H9 (cell line): ENCODE measurements at regions not wholly inside any gene's neighbourhood (a gene's known extent, or its start where the extent isn't known, plus 50 kb on each side); places are given as distances from the start of the nearest gene placed in this dataset.

Source experiments
- DNase-seq: peaks from one replicate; pipeline ENCODE4 v3.0.0-alpha.2; 2017
- H2AFZ ChIP-seq: one replicate; pipeline ENCODE4 v1.6.1; 2013; ENCODE audit warnings: mild to moderate bottlenecking, low read length, control low read depth, moderate library complexity
- H2AK5ac ChIP-seq: 2 replicates; pipeline ENCODE4 v1.6.1; 2013; ENCODE audit warnings: low read length, control low read depth, mixed read lengths; ENCODE audit not compliant: insufficient read length
- H2BK120ac ChIP-seq: one replicate; pipeline ENCODE4 v1.6.1; 2013; ENCODE audit warnings: low read depth, mild to moderate bottlenecking, low read length, control low read depth, inconsistent platforms; ENCODE audit not compliant: poor library complexity, severe bottlenecking
- H2BK12ac ChIP-seq: 2 replicates; pipeline ENCODE4 v1.6.1; 2013; ENCODE audit warnings: low read length, control low read depth, mixed read lengths, low read depth; ENCODE audit not compliant: insufficient read length
- H2BK15ac ChIP-seq: 2 replicates; pipeline ENCODE4 v1.6.1; 2013; ENCODE audit warnings: low read depth, low read length, control low read depth
- H2BK20ac ChIP-seq: one replicate; pipeline ENCODE4 v1.6.1; 2013; ENCODE audit warnings: low read depth, mild to moderate bottlenecking, low read length, control low read depth, inconsistent platforms; ENCODE audit not compliant: poor library complexity, severe bottlenecking
- H2BK5ac ChIP-seq: 2 replicates; pipeline ENCODE4 v1.6.1; 2013; ENCODE audit warnings: low read length, control low read depth, mixed read lengths; ENCODE audit not compliant: insufficient read length
- H3K14ac ChIP-seq: 2 replicates; pipeline ENCODE4 v1.6.1; 2013; ENCODE audit warnings: low read length, control low read depth; ENCODE audit not compliant: insufficient read depth
- H3K18ac ChIP-seq: 2 replicates; pipeline ENCODE4 v1.6.1; 2013; ENCODE audit warnings: low read depth, mild to moderate bottlenecking, mixed read lengths, low read length, control low read depth; ENCODE audit not compliant: insufficient read length
- H3K23ac ChIP-seq: 2 replicates; pipeline ENCODE4 v1.6.1; 2013; ENCODE audit warnings: low read length, control low read depth, mixed read lengths, low read depth; ENCODE audit not compliant: insufficient read length
- H3K23me2 ChIP-seq: 2 replicates; pipeline ENCODE4 v1.6.1; 2013; ENCODE audit warnings: low read depth, mild to moderate bottlenecking, mixed read lengths, low read length, control low read depth; ENCODE audit not compliant: insufficient read length, poor library complexity, severe bottlenecking
- H3K27ac ChIP-seq: 2 replicates; pipeline ENCODE4 v1.5.1; 2013; ENCODE audit warnings: low read length, control low read depth, mixed read lengths, low read depth; ENCODE audit not compliant: insufficient read length
- H3K27me3 ChIP-seq: 2 replicates; pipeline ENCODE4 v1.6.1; 2013; ENCODE audit warnings: low read length, control low read depth, inconsistent platforms; ENCODE audit not compliant: insufficient read depth
- H3K4ac ChIP-seq: 2 replicates; pipeline ENCODE4 v1.6.1; 2013; ENCODE audit warnings: low read depth, mild to moderate bottlenecking, control low read depth, inconsistent platforms, low read length, moderate library complexity
- H3K4me1 ChIP-seq: 2 replicates; pipeline ENCODE4 v1.6.1; 2013; ENCODE audit warnings: low read length, control low read depth, inconsistent platforms; ENCODE audit not compliant: insufficient read depth
- H3K4me2 ChIP-seq: 2 replicates; pipeline ENCODE4 v1.6.1; 2013; ENCODE audit warnings: low read length, control low read depth, mixed read lengths; ENCODE audit not compliant: insufficient read length, insufficient read depth
- H3K56ac ChIP-seq: 2 replicates; pipeline ENCODE4 v1.6.1; 2013; ENCODE audit warnings: low read depth, mild to moderate bottlenecking, mixed read lengths, low read length, control low read depth; ENCODE audit not compliant: insufficient read length
- H3K79me1 ChIP-seq: 2 replicates; pipeline ENCODE4 v1.6.1; 2013; ENCODE audit warnings: low read depth, mild to moderate bottlenecking, moderate library complexity, low read length, control low read depth, inconsistent platforms; ENCODE audit not compliant: insufficient read depth, poor library complexity, severe bottlenecking
- H3K79me2 ChIP-seq: 2 replicates; pipeline ENCODE4 v1.6.1; 2013; ENCODE audit warnings: low read length, control low read depth, inconsistent platforms; ENCODE audit not compliant: insufficient read depth
- H3K9ac ChIP-seq: 2 replicates; pipeline ENCODE4 v1.6.1; 2013; ENCODE audit warnings: low read length, control low read depth, mixed read lengths; ENCODE audit not compliant: insufficient read length; ENCODE audit errors: extremely low read depth
- H3K9me3 ChIP-seq: one replicate; pipeline ENCODE4 v1.6.1; 2013; ENCODE audit warnings: low read depth, low read length, inconsistent platforms; ENCODE audit not compliant: control insufficient read depth
- H3T11ph ChIP-seq: one replicate; pipeline ENCODE4 v1.6.1; 2013; ENCODE audit warnings: mild to moderate bottlenecking, low read length, control low read depth, inconsistent platforms
- H4K20me1 ChIP-seq: one replicate; pipeline ENCODE4 v1.6.1; 2013; ENCODE audit not compliant: control insufficient read depth, insufficient read length, insufficient read depth
- H4K5ac ChIP-seq: 2 replicates; pipeline ENCODE4 v1.6.1; 2013; ENCODE audit warnings: low read depth, mild to moderate bottlenecking, mixed read lengths, low read length, control low read depth; ENCODE audit not compliant: insufficient read length
- H4K8ac ChIP-seq: replicated peaks from 2 replicates; pipeline ENCODE4 v1.6.1; 2013; ENCODE audit warnings: low read length, control low read depth, mixed read lengths, low read depth; ENCODE audit not compliant: insufficient read length
- H4K91ac ChIP-seq: 2 replicates; pipeline ENCODE4 v1.6.1; 2013; ENCODE audit warnings: low read depth, mild to moderate bottlenecking, moderate library complexity, mixed read lengths, low read length, control low read depth; ENCODE audit not compliant: insufficient read length
- H3K27ac Mint-ChIP-seq, 3 experiments: 2 replicates in 2 of 3; 3 replicates in 1 of 3; pipeline ENCODE4 v1.8.0; 2020 to 2021; ENCODE audit warnings: mixed read lengths in 3 of 3, mild to moderate bottlenecking in 1 of 3, moderate library complexity in 1 of 3
- H3K27me3 Mint-ChIP-seq: 2 replicates; pipeline ENCODE4 v1.8.0; 2021; ENCODE audit warnings: low read depth, mild to moderate bottlenecking, moderate library complexity, mixed read lengths
- H3K36me3 Mint-ChIP-seq, 3 experiments: 2 replicates in 2 of 3; 3 replicates in 1 of 3; pipeline ENCODE4 v1.8.0; 2020 to 2021; ENCODE audit warnings: low read depth in 3 of 3, mixed read lengths in 3 of 3; ENCODE audit not compliant: insufficient read depth in 1 of 3
- H3K4me1 Mint-ChIP-seq, 2 experiments: 2 replicates each; pipeline ENCODE4 v1.8.0; 2020; ENCODE audit warnings: mixed read lengths in 2 of 2
- H3K4me3 Mint-ChIP-seq, 2 experiments: 2 replicates in 1 of 2; 3 replicates in 1 of 2; pipeline ENCODE4 v1.8.0; 2020 to 2021; ENCODE audit warnings: mild to moderate bottlenecking in 2 of 2, mixed read lengths in 2 of 2, moderate library complexity in 1 of 2
- H3K9me3 Mint-ChIP-seq, 2 experiments: 2 replicates in 1 of 2; 3 replicates in 1 of 2; pipeline ENCODE4 v1.8.0; 2020; ENCODE audit warnings: mild to moderate bottlenecking in 2 of 2, mixed read lengths in 2 of 2, moderate library complexity in 1 of 2
- WGBS: extraction: QIAGEN DNeasy Blood & Tissue Kit; methylation state at CpG from one replicate; pipeline ENCODE4 v1.1.7; 2013; ENCODE audit warnings: missing lambda C conversion rate, low lambda C conversion rate, mixed read lengths; ENCODE audit not compliant: insufficient read length; ENCODE audit errors: extremely low coverage; 5-methylcytosine and 5-hydroxymethylcytosine counted together
- TF ChIP-seq, protein P1 (sequence below): fragments of 200-600 bp; sonication (generic); conservative IDR thresholded peaks from 3 replicates; pipeline ENCODE4 v1.8.0; 2021; ENCODE audit warnings: antibody characterized with exemption, mild to moderate bottlenecking

DNA sequence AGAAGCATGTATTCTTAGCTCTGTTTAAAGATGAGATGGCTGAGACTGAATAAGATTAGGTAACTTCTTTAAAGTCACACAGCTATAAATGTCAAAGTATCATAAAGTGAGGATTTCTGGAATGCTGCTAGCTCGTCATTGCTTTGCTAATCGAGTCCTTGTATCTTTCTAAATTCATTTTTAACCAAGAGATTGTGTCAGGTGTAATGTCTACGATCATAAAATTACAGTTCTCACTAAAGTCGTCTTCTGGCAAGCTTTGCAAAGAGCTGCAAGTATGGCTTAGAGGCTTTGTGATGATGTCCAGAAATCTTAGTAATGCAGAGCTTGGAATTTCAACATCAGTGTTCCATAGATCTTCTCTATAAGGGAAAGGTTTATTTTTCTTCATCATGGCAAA, 569.8 kb downstream of the LMO4 start:
- Histone ChIP-seq H4K20me1 (no peaks in the 10 kb centered on the region), H2BK5ac (no peak overlapping the region), H3K4me1 (peaks cover 3% of the 10 kb centered on the region; the same call in 1 of the 2 replicates), H3K4ac (no peak overlapping the region), H3K18ac (no peak overlapping the region), H2BK120ac (no peak overlapping the region), H2BK12ac (no peak overlapping the region), H3K23me2 (no peaks in the 10 kb centered on the region), H2AFZ (no peak overlapping the region), H4K5ac (no peak overlapping the region), H4K91ac (no peak overlapping the region), H3K9ac (no peak overlapping the region), H3K4me2 (no peak overlapping the region), H3K9me3 (no peaks in the 10 kb centered on the region), H3K79me2 (no peaks in the 10 kb centered on the region), H3K14ac (no peak overlapping the region), H3T11ph (no peak overlapping the region), H3K27me3 (no peaks in the 10 kb centered on the region), H3K23ac (no peak overlapping the region), H2BK20ac (no peak overlapping the region), H2AK5ac (no peak overlapping the region), H3K56ac (no peak overlapping the region), H3K79me1 (no peaks in the 10 kb centered on the region), H4K8ac (no peak overlapping the region), H3K27ac (no peak overlapping the region), H2BK15ac (no peak overlapping the region)
- Mint-ChIP-seq H3K4me3 (no peak overlapping the region), H3K36me3 (no peaks in the 10 kb centered on the region), H3K4me1 (peaks cover 9 to 15% of the 10 kb centered on the region in 2 experiments), H3K27ac (no peak overlapping the region), H3K9me3 (no peaks in the 10 kb centered on the region; a peak in 1 of 5 replicates), H3K27me3 (no peaks in the 10 kb centered on the region; the same call in 1 of the 2 replicates)
- no peak for DNase-seq
- no CpG with 5 or more reads among the region's 4 CpGs for WGBS
- TF ChIP-seq, protein P1, sequence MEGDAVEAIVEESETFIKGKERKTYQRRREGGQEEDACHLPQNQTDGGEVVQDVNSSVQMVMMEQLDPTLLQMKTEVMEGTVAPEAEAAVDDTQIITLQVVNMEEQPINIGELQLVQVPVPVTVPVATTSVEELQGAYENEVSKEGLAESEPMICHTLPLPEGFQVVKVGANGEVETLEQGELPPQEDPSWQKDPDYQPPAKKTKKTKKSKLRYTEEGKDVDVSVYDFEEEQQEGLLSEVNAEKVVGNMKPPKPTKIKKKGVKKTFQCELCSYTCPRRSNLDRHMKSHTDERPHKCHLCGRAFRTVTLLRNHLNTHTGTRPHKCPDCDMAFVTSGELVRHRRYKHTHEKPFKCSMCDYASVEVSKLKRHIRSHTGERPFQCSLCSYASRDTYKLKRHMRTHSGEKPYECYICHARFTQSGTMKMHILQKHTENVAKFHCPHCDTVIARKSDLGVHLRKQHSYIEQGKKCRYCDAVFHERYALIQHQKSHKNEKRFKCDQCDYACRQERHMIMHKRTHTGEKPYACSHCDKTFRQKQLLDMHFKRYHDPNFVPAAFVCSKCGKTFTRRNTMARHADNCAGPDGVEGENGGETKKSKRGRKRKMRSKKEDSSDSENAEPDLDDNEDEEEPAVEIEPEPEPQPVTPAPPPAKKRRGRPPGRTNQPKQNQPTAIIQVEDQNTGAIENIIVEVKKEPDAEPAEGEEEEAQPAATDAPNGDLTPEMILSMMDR: no peak
